ENCODE measurements at regions not wholly inside any gene's neighbourhood (a gene's known extent, or its start where the extent isn't known, plus 50 kb on each side); places are given as distances from the start of the nearest gene placed in this dataset.

GRCh38 chr18:28494151-28494550, 317.2 kb upstream of the CDH2 start (continued):
- no peak for TF ChIP-seq FOXA1 (IDR thresholded peaks at IDR 0.05)
- no peak for TF ChIP-seq FOXA1 (CRISPR knock-in tag; IDR thresholded peaks at IDR 0.05)

DNA sequence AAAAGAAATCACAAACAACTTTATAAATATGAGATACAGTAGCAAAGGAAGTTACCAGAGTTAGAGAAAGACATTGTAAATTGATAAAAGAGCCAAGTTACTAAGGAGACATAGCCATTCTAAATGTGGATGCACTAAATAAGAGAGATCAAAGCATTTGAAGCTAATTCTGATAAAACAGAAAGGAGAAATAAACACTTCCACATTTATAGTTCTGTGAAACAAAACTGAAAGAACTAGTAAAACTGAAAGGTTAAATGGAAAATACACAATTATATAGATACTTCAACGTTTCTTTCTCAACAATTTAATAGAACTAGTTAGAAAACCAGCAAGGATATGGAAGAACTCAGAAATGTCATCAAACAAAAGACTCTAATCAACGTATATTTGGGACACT, 309.0 kb upstream of the CDH2 start:
- ATAC-seq: no peak
- CTCF ChIA-PET (ENCODE audit: low intra/inter-chr PET ratio, low total read pairs): no interaction called here
- H4K20me1 ChIP-seq (ENCODE audit: insufficient read depth, low read length): no peaks in the 10 kb centered on the region

More for the DNA sequence above, 309.0 kb upstream of the CDH2 start:
- in situ Hi-C loops (cut with HindIII; ENCODE audit: extremely low pct_ligation_motif_present, low pct_unique_long_range_greater_than_20kb) (no loop called here), intact Hi-C loops (cut with micrococcal nuclease; ENCODE audit: unreplicated experiment) (no loop called here)
- DNase-seq (ENCODE audit: low spot score) (no peak), FAIRE-seq (no peak)
- TF ChIP-seq HCFC1 (IDR thresholded peaks at IDR 0.05; ENCODE audit: low read depth, low read length): no peak
- no peak for TF ChIP-seq CC2D1A (CRISPR knock-in tag; IDR thresholded peaks at IDR 0.05)
- no peak for TF ChIP-seq ATF5 (CRISPR knock-in tag; IDR thresholded peaks at IDR 0.05; ENCODE audit: low read depth)
- TF ChIP-seq, protein P1, sequence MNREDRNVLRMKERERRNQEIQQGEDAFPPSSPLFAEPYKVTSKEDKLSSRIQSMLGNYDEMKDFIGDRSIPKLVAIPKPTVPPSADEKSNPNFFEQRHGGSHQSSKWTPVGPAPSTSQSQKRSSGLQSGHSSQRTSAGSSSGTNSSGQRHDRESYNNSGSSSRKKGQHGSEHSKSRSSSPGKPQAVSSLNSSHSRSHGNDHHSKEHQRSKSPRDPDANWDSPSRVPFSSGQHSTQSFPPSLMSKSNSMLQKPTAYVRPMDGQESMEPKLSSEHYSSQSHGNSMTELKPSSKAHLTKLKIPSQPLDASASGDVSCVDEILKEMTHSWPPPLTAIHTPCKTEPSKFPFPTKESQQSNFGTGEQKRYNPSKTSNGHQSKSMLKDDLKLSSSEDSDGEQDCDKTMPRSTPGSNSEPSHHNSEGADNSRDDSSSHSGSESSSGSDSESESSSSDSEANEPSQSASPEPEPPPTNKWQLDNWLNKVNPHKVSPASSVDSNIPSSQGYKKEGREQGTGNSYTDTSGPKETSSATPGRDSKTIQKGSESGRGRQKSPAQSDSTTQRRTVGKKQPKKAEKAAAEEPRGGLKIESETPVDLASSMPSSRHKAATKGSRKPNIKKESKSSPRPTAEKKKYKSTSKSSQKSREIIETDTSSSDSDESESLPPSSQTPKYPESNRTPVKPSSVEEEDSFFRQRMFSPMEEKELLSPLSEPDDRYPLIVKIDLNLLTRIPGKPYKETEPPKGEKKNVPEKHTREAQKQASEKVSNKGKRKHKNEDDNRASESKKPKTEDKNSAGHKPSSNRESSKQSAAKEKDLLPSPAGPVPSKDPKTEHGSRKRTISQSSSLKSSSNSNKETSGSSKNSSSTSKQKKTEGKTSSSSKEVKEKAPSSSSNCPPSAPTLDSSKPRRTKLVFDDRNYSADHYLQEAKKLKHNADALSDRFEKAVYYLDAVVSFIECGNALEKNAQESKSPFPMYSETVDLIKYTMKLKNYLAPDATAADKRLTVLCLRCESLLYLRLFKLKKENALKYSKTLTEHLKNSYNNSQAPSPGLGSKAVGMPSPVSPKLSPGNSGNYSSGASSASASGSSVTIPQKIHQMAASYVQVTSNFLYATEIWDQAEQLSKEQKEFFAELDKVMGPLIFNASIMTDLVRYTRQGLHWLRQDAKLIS (CRISPR knock-in tag; IDR thresholded peaks at IDR 0.05): no peak
- TF ChIP-seq, protein P2, sequence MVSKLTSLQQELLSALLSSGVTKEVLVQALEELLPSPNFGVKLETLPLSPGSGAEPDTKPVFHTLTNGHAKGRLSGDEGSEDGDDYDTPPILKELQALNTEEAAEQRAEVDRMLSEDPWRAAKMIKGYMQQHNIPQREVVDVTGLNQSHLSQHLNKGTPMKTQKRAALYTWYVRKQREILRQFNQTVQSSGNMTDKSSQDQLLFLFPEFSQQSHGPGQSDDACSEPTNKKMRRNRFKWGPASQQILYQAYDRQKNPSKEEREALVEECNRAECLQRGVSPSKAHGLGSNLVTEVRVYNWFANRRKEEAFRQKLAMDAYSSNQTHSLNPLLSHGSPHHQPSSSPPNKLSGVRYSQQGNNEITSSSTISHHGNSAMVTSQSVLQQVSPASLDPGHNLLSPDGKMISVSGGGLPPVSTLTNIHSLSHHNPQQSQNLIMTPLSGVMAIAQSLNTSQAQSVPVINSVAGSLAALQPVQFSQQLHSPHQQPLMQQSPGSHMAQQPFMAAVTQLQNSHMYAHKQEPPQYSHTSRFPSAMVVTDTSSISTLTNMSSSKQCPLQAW (CRISPR knock-in tag; IDR thresholded peaks at IDR 0.05): no peak
- no peak for TF ChIP-seq SNAI1 (CRISPR knock-in tag; IDR thresholded peaks at IDR 0.05; ENCODE audit: borderline replicate concordance)
- no peak for TF ChIP-seq FUBP1 (CRISPR knock-in tag; IDR thresholded peaks at IDR 0.05; ENCODE audit: borderline replicate concordance)
- no peak for TF ChIP-seq PHF21A (CRISPR knock-in tag; IDR thresholded peaks at IDR 0.05)
- no peak for TF ChIP-seq ZNF737 (CRISPR knock-in tag; IDR thresholded peaks at IDR 0.05; ENCODE audit: borderline replicate concordance)
- 5% methylated on average over 2 of the region's 2 CpGs for WGBS (ENCODE audit: low lambda C conversion rate)
- Histone ChIP-seq H3K27me3 (ENCODE audit: control insufficient read depth in 1 of 2, insufficient read depth in 2 of 2, low read length in 2 of 2) (no peaks in the 10 kb centered on the region), H3K4me2 (ENCODE audit: low read depth, low read length) (no peak overlapping the region), H2AFZ (ENCODE audit: low read length) (no peak overlapping the region), H3K9me3 (ENCODE audit: low read length) (no peaks in the 10 kb centered on the region), H3K27ac (ENCODE audit: extremely low read length, insufficient read depth, low read length) (no peak overlapping the region), H3K4me3 (replicated peaks in 1 of 3; ENCODE audit: insufficient read depth in 1 of 3, low read depth in 2 of 3, low read length in 3 of 3) (no peak overlapping the region), H3K36me3 (replicated peaks in 1 of 2; ENCODE audit: control insufficient read depth in 1 of 2, insufficient read depth in 2 of 2, low read length in 2 of 2) (no peaks in the 10 kb centered on the region), H3K79me2 (ENCODE audit: insufficient read depth, low read length) (no peaks in the 10 kb centered on the region), H3K4me1 (ENCODE audit: insufficient read depth, low read length) (no peaks in the 10 kb centered on the region), H3K9ac (ENCODE audit: insufficient read depth, low read depth, low read length) (no peak overlapping the region)
- BruUV-seq (replicated peaks): no TSS peak
- POLR2A ChIA-PET: no interaction called here
